Epidermal melanocyte (primary cell): ENCODE measurements at regions not wholly inside any gene's neighbourhood (a gene's known extent, or its start where the extent isn't known, plus 50 kb on each side); places are given as distances from the start of the nearest gene placed in this dataset.

Experiments used
- DNase-seq: peaks from one replicate; pipeline ENCODE4 v3.0.0; 2011; ENCODE audit warnings: low spot score; ENCODE audit not compliant: insufficient read length

DNA sequence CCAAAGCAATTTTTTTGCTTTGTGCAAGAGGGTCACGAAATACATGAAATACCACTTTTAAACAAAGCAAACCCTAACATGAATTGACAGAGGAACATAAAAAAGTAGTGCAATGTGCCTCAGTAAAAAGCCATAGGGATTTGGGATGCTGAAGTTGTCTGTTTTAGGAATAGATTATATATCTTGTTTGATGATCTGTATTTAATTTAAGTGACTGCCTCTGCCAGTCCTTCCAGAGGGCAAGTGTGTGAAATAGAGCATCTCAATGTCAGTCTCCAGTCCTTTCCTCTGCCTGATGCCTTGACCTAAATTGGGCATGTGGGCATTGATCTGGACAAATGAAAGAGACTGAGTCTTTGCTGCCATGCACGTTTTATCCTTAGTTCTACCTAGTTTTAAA lies 222.8 kb downstream of the PTPRC start:
- DNase-seq: no peak

DNA sequence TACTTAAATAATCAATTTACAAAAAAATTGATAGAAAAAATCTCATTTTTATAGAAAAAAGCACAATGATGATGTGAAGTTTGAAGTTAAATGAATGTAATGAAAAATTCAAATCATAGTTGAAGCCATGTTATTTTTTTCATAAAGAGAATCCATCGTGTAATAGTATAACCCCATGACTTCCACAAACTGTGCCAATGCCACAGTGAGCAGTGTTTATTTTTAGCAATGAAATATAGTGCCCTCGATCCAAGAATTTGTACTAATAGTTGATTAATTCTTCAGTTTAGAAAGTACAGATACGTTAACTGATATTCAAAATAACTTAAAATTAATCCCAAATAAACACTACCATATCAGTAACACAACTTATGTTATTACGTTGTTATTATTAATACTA lies 225.9 kb downstream of the PTPRC start:
- no peak for DNase-seq

DNA sequence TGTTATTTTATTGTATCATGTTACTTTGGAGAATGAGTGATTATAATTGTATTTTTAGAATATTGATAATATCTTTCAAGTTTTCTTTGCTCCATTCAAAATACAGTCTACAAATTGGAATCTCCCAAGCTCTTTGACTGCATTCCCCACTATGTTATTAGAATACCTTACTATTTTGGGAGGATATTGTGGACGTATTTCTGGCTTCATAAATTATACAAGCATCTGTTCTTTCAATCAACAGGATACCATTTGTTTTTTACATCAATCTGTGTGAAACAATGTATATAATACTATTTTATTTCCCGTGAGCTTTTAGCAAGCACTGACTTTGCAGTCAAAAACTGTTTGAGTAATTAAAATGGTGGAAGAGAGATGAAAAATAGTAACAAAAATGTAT lies 226.5 kb downstream of the PTPRC start:
- no peak for DNase-seq

DNA sequence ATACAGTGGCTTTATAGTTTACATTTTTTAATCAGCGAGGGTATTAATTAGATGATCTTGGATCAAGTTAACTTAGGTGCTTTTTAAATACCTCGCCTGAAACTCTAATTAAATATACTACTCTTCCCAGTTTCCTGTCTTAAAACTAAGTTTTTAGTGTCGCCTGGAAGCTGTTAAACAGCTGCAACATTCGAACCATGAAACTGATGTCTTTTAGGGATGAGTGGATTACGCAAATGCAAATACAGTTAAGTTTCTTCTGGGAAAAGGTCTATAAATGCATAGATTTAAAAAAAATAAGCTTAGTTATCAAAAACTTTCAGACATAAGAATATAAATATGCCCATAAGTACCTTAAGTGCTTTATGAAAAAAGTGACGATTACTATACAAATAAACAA lies 228.3 kb downstream of the PTPRC start:
- no peak for DNase-seq

DNA sequence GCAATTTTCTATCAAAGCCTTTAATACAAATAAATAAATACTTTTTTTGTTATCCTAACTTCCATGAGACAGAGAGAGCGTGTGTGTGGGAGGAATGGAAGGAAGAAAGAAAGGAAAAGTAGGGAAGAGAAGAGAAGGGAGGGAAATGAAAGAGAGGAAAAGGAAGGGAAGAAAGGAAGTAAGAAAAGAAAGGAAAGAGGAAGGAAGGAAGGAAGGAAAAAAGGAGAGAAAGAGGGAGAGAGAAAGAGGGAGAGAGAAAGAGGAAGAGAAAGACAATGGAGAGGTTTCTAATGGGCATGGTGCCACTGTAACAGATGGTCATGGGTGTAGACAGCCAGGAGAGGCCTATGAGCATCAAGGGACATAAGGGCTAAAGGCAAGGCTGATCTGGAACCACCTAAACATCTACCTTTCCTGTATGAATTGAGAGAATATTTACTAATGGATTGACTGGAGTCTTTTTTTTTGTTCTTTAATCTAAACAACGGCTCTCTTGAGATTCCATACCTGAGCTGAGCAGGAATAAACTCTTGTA lies 234.9 kb downstream of the PTPRC start:
- DNase-seq: no peak

DNA sequence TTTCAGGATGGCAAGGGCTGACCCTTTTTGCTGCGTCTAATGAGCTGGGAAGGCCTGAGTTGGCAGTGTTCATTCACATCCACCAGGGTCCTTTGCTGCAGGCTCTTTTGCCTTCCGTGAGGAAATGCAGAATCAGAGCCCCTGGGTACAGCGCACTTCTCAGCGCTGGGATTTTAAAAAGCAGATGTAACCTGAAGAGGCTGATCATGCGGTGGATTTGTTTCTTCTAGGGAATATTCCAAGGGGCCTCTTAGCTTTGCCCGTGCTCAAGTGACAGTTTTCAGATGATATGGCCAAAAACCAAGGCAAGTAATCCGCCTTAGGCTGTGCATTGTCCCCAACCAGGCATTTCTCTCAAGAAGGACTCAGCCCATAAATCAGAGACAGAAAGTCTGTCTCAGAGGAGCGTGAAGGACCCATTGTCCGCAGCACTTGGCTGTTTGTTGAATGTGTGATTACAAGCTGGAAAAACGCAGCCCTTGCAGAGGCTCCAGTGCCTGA lies 237.6 kb downstream of the PTPRC start:
- no peak for DNase-seq

DNA sequence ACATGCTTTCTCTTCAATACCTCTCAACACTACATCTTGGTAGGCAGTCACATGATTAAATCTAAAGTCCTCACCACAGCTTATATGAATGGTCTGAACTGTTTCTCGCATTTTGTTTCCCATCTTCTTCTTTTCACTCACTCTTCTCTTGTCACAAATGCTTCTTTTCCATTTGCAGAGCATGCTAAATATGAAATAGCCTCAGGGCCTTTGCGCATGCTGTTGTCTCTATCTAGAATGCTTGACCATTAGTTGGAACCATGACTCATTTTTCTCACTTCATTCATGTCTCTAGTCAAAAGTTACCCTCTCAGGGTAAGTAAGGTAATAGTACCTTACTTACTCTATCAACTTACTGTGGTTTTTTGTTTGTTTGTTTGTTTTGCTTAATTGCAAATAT lies 239.7 kb downstream of the PTPRC start:
- no peak for DNase-seq

DNA sequence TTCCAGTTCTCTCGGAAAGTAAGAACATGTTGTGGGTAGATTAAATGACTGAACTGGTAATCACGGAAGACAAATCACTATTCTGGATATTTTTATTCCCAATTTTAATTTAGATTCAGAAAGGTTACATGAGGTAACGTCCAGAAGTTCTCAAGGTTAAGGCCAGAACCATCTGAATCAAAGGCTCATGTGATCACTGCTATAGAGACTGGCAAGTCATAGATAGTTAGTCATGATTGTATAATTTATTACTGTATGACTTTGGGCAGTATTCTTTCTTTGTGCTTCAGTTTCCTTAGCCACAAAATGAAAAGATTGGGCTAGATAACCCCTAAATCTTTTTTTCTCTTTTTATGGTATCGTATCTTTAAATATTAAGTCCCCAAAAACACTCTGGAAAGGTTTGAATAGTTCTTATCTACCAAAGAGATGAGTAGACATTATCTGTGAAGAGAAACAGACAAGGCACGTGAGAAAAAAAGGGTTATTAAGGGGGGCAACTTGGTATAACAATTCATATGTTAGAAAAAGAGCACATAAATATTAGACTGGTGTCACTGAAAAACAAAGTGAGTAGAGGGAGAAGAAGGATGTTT lies 241.0 kb downstream of the PTPRC start:
- DNase-seq: no peak

DNA sequence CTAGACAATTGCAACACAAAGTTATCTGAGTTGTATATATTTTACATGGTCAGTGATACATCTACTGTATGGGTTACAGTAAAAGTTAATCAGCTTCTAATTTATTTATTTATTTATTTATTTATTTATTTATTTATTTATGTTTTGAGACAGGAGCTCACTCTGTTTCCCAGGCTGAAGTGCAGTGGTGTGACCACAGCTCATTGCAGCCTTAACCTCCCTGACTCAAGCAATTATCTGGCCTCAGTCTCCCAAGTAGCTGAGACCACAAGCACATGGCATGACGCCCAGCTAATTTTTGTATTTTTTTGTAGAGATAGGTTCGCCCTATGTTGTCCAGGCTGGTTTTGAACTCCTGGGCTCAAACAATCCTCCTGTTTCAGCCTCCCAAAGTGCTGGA lies 241.6 kb downstream of the PTPRC start:
- DNase-seq: no peak

DNA sequence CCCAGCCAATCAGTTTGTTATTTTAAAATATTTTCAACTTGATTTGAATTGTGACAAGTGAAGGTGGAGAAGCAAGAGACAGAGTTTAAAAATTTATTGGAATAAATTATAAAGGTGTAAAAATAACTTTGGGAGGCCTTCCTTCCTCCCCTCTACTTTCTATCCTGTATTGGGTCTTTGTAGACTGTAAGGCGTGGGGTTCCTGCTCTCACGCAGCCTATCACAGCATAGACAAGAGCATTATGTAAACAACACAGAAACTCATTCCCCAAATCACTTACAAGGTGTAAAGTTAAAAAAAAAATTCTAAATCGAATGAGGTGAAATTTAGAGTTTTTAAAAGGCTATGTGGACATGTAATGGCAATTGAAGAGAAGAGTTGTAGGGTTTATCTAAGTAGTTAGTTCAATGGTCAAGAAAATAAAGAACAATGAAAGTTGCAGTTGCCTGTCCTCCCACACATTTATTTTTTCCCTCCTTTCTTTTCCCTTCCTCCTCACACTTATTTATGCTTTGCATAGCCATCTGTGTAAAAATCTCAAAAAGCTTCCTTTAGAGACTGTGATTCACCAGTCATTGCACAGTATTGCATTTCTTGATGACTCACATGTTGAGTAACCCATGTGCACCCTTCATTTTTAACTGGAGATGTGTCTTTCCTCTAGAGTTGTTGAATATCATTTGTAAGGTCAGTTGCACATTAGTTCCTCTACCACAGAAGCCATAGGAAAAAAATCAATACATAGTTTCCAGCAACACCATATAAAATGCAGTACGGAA lies 242.2 kb downstream of the PTPRC start:
- peak; percentile 19 for DNase-seq

DNA sequence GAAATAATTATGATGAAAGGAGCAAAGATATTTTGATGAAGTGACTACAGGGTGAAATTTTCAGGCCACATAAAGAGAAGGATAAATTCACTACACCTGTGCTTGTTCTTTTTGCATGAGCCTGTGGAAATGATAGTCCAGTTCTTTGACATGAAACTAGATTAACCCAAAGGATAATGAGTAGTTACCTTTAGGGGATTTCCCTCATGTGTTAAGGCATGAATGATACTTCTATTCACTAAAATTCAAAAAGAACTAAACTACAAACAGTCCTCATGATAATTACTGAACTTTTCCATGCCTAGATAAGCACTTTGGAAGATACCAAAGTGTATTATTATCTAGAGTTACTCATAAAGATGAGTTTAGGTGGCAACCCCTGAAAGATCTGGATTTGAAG lies 244.3 kb downstream of the PTPRC start:
- DNase-seq: no peak

DNA sequence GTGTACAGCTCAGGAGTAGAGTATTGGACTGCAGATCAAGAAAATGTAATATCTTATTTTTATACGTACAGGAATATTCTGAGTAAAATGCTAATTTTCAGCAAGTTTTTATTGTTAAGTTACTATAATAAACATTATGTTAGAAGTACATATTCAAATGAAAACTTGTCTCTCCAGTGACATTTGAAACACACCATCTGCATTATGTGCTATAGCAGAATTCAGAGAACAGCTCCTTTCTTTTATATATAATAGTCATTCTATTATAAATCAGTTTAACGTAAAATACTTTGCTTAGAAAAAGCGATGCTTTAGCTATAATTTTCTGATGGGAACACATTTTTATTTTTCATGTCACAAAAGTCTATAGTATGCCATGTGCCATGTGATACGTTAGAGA lies 249.0 kb downstream of the PTPRC start:
- no peak for DNase-seq

DNA sequence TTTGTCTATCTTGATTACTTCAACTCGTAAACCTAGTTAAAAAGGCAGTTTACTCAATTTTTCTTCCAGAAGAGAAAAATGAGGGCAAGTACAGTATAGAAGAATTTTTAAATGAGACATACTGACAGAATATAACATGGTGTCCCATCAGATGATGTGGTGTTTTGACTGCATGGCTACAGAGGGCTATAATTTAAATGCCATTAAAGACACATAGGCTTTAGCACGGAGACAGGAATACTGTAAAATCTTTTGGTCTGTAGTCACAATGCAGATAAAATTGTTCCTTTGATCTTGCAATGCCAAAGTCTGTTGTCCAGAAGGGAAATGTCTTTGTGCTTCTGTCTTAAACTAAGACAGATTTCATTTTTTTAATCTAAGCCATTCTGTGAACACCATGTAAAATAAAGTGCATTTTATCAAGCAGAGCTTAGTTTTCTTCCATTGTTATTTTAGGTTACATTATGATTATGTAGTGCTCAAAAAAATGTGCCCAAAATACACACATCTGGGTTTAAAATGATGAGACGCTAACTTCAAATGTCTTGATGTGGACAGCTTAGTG lies 249.6 kb downstream of the PTPRC start:
- DNase-seq: no peak

DNA sequence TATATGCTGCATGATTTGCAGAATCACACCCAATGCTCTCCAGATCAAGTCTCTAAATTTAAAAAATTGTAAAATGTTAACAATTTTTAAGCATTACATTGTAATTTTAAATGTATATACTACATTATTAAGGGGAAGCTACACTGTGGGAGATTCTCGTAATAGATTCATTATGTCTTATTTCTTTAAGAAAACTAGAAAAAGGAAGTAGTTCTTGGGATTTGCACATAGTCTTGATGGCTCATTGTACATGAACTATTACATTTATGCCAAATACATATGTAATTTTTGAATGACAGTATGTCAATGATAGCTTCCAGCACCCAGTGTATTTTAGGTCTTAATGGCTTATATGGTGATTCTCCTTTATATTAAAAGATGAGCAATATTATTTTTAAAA lies 250.3 kb downstream of the PTPRC start:
- no peak for DNase-seq

DNA sequence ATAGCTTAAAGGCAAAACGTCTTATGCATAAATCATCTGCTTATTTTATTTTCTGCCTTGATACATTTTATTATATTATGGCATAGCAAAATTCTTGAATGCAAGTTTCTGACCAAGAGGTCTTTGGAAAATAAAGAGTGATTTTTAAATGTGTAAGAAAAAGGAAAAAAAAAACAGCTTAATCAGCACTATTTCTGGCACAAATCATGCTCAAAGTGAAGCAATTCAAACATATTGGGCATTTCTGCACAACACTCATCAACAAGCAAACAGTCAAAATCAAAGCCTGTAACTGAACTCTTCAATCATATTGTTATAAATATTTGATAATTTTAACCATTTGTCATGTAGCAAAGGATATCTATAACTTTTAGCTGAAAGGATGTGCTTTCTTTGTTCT lies 250.9 kb downstream of the PTPRC start:
- no peak for DNase-seq

DNA sequence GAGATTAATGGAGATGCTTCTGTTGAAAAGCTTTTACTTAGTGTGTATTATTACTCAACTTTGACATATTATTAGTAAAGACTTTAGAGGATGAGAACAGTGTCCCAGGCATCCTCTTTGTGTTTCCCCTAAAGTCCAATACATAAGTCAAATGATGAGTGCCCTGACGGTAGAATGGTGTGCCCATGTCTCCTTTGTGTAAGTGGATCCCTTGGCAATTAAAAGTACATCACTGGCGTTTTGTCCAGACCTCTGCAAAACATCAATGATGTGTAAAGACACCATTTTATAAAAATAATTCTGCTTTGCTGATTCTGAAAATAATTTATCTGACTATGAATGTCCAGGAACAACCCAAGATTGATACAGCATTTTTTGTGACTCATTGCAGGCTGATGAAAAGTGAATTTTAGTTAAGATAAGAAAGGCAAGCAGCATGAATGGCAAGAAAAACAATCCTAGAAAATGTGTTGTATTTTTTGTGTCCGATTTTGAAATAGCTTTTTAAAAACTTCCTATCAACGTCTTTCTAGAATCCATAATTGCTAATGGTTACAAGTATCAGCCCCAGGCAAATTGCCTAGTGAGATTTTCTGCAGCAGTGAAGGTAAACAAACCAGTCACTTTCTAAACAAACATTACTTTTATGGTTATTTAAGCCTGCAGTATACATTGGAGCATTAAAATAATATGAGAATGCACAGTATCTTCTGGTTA lies 251.5 kb downstream of the PTPRC start:
- DNase-seq: no peak

DNA sequence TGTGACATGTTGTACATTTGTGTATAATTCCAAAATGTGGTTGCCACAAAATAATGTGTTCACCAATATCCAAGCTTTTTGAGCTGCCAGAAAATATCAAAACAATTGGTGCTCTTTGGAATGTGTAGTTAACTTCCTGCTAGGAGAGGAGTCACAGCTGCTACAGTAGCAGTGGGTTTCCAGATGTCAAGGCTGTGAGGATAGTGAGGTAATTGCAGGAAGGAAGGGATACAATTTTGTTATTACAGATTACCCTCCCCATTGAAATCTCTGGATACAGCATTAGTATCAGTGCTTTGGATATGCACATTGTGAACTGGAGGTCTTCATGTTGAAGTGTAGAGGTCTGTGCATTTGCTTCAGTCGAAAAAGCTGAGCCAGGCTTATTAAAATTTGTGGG lies 253.2 kb downstream of the PTPRC start:
- no peak for DNase-seq

DNA sequence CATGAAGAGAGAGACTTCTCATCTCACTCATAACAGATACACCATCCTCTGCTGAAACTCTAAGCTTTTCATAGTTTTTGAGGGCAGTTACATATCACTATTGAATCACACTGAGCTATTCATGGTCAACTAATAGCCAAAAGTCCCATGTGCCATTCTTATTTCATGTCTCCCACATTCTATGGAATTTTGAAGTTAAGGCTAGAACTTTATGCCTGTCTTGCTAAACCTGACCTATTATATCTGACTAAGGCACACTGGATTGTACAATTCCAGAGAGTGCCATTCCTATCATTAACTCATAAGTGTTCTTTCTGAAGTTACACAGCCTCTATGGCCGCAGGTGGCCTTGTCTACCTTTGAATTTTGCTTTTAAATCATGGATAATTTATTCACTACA lies 254.3 kb downstream of the PTPRC start:
- DNase-seq: no peak

DNA sequence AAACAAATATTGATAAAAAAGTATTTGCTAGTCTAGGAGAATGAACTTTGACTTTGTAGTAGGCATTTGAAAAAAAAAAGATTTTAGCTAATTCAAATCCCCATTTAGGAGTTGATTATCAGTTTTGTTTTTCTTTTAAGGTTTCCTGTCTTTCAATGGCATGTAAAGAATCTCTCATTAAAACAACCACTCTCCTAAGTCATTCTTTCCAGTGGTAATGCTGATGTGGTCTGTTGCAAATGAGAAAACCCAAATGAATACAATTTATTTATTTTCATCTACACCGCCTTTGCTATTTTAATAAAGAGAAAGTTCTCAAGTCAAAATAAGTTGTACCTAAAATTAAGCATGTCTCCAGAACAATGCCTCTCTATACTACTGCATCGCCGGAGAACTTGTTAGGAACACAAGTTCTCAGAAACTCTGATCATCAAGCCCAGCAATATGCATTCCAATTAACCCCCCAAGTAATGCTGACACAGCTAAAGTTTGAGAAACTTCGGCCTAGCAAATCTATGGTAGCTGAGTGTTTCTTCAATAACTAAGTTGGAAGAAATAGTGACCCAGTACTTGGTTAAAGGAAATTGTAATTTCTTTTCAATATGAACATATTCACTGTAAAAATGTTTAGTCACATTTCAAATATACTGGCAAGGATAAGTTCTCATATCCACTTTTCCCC lies 255.1 kb downstream of the PTPRC start:
- no peak for DNase-seq

DNA sequence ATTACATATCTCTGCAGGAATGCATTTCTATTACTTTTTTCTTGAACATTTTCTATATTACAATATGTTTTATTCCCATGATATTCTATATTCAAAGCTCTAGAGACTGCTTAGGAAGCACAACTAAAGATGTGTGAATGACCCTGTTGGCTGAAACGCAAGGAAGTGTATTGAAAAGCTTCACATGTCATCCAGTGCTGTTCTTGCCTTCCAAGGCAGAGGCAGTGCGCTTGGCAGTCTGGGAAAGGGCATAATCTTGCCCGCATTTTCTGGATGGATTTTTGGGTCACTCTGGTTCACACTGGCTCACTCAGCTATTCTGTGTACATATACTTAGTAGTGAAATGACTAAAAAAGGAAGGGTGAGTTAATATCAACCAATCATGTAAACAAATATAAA lies 262.4 kb downstream of the PTPRC start:
- DNase-seq: no peak

DNA sequence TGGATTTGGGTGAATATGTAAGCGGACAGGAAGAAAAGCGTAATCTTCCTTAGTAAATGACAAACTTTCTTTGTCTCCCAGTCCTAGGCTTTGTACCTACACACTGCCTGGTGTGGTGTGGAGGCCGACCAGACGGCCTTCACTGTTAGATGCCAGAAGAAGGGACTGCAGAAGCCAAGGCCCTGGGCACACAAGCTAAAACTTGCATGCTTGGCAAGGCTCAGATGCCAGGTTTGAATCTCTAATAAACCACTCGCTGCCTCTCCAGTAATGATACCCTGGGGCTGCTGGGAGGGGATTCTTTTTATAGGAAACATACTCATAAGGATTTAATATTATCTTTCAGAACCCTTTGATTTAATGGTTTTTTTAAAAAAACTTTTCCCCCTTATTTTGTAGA lies 263.8 kb downstream of the PTPRC start:
- DNase-seq: no peak
